Suprapubic skin (tissue), 4 donors: ENCODE measurements at regions not wholly inside any gene's neighbourhood (a gene's known extent, or its start where the extent isn't known, plus 50 kb on each side); places are given as distances from the start of the nearest gene placed in this dataset.

Source experiments
- EP300 ChIP-seq: sonication (generic); formaldehyde crosslinking; IDR thresholded peaks from one replicate; pipeline ENCODE4 v1.6.1; 2017; ENCODE audit warnings: antibody characterized with exemption
- POLR2A ChIP-seq, 2 donors: fragments of 450-650 bp; IDR thresholded peaks; one replicate each; pipeline ENCODE4 v1.6.1; 2017; ENCODE audit warnings: antibody characterized with exemption in 2 of 2, mild to moderate bottlenecking in 2 of 2, moderate library complexity in 2 of 2
- POLR2AphosphoS5 ChIP-seq, 3 donors: sonication (generic); formaldehyde crosslinking; IDR thresholded peaks; one replicate each; pipeline ENCODE4 v1.6.1; 2017; ENCODE audit warnings: antibody characterized with exemption in 3 of 3
- TF ChIP-seq, protein P1 (sequence below), 2 donors: fragments of 200-600 bp in 1 of 2; fragments of 450-650 bp in 1 of 2; sonication (generic) in 1 of 2; IDR thresholded peaks; one replicate each; pipeline ENCODE4 v1.5.1; 2016 to 2019; ENCODE audit warnings: antibody characterized with exemption in 2 of 2, mild to moderate bottlenecking in 1 of 2, moderate library complexity in 1 of 2

DNA sequence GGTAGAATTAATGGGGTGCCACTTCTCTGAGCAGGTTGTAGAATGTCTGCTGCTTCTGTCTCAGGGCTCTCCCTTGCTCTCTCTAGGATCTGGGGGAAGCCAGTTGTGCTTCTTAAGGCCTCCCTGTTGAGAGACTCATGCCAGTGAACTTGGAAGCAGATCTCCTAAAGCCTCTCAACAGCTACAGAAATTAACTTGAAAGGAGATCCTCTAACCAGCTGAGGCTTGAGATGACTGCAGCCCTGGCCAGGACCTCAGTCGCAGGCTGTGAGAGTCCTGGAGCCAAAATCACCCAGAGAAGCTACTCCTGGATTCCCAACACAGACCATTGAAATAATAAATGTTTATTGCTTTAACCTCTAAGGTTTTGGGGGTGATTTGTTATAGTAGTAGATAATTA is 180.2 kb upstream of the MARCKS start:
- TF ChIP-seq POLR2AphosphoS5 (IDR thresholded peaks at IDR 0.05) (no peak), POLR2A (IDR thresholded peaks at IDR 0.05) (no peak), EP300 (no peak)
- TF ChIP-seq, protein P1, sequence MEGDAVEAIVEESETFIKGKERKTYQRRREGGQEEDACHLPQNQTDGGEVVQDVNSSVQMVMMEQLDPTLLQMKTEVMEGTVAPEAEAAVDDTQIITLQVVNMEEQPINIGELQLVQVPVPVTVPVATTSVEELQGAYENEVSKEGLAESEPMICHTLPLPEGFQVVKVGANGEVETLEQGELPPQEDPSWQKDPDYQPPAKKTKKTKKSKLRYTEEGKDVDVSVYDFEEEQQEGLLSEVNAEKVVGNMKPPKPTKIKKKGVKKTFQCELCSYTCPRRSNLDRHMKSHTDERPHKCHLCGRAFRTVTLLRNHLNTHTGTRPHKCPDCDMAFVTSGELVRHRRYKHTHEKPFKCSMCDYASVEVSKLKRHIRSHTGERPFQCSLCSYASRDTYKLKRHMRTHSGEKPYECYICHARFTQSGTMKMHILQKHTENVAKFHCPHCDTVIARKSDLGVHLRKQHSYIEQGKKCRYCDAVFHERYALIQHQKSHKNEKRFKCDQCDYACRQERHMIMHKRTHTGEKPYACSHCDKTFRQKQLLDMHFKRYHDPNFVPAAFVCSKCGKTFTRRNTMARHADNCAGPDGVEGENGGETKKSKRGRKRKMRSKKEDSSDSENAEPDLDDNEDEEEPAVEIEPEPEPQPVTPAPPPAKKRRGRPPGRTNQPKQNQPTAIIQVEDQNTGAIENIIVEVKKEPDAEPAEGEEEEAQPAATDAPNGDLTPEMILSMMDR (IDR thresholded peaks at IDR 0.05), result no peak
